ENCODE measurements at regions not wholly inside any gene's neighbourhood (a gene's known extent, or its start where the extent isn't known, plus 50 kb on each side); places are given as distances from the start of the nearest gene placed in this dataset.

DNA sequence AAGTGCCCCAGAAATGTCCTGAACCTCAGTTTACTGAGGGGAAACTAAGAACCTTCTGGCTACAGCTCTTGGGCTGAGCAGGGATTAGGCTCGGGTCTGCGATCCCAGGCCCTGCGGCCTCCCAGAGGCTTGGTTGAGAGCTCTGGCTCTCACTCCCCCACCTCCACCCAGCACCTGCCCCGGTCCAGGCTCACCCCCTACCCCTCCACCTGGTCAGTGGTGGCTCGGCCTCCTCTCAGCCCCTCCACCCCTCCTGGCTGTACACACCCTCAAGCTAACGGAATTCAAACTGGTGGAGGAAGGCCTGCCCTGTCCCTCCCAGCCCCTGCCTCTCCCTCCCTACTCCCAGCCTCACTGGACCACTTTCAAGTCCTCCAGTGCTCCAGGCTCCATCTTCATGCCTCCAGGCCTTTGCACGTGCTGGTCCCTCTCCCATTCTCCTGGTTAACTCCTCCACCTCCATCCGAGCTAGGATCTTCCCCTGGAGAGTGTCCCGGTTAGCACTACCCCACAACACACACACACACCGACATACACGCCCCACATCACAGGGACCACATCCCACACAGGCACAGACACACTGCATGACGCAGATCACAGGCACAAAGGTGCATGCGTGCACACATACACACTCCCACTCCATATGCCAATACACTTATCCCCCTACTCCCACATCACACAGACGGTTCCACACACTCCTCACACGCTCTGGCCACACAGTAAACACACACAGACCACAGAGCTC, 130.9 kb downstream of the C9orf50 start:
- peak overlapping the region; percentile 81 for H3K4me2 ChIP-seq
- peak overlapping the region; percentile 34 to 100 for H3K27ac ChIP-seq (ENCODE audit: low read depth in 2 of 2, low read length in 1 of 2)
- H3K27me3 ChIP-seq (ENCODE audit: insufficient read depth) = no peaks in the 10 kb centered on the region
- H2AFZ ChIP-seq (ENCODE audit: low read depth) = no peak overlapping the region
- no peak for DNase-seq
- H3K4me3 ChIP-seq (ENCODE audit: low read depth in 2 of 2, low read length in 1 of 2) = peak overlapping the region; percentile 40 to 60; a peak in 3 of 4 replicates
- ChIA-PET CTCF (interaction anchor here (1.2 to 2.8 kb wide), 4 partner anchors 29 to 347 kb away, joined by 3 to 7 read pairs (median 6); no protein-coding TSS in a partner anchor), POLR2A (interaction anchor here (0.5 to 2.8 kb wide), 5 partner anchors 10 to 312 kb away, joined by 3 to 13 read pairs (median 3); partner anchors contain the start of gene IER5L)
- H3F3A ChIP-seq (replicated peaks; ENCODE audit: insufficient read depth) = peaks cover 52% of the 10 kb centered on the region
- peaks cover 53% of the 10 kb centered on the region for H3K79me2 ChIP-seq (ENCODE audit: insufficient read depth)
- H3K4me1 ChIP-seq (ENCODE audit: control insufficient read depth in 1 of 2, insufficient read depth in 2 of 2, low read depth in 1 of 2, low read length in 1 of 2) = peaks cover 59 to 79% of the 10 kb centered on the region in 2 experiments; a peak in 3 of 4 replicates
- peaks cover 0 to 4% of the 10 kb centered on the region in 2 experiments for H3K36me3 ChIP-seq (replicated peaks in 1 of 2; ENCODE audit: control insufficient read depth in 1 of 2, insufficient read depth in 2 of 2, low read length in 1 of 2)
- H3K9me2 ChIP-seq = no peaks in the 10 kb centered on the region
- peak overlapping the region; percentile 89 for H3K9ac ChIP-seq
- H3K9me3 ChIP-seq = no peaks in the 10 kb centered on the region
- no peaks in the 10 kb centered on the region for H4K20me1 ChIP-seq (ENCODE audit: insufficient read depth)
- WGBS (ENCODE audit: low lambda C conversion rate) = 66% methylated on average over 15 of the region's 15 CpGs
- TF ChIP-seq ZBTB33 (IDR thresholded peaks at IDR 0.05; ENCODE audit: borderline replicate concordance, low read depth) (no peak), YY1 (IDR thresholded peaks at IDR 0.05; ENCODE audit: low read depth) (no peak)
- TF ChIP-seq, protein P1, sequence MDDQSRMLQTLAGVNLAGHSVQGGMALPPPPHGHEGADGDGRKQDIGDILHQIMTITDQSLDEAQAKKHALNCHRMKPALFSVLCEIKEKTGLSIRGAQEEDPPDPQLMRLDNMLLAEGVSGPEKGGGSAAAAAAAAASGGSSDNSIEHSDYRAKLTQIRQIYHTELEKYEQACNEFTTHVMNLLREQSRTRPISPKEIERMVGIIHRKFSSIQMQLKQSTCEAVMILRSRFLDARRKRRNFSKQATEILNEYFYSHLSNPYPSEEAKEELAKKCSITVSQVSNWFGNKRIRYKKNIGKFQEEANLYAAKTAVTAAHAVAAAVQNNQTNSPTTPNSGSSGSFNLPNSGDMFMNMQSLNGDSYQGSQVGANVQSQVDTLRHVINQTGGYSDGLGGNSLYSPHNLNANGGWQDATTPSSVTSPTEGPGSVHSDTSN (IDR thresholded peaks at IDR 0.05) = no peak
- TF ChIP-seq, protein P2, sequence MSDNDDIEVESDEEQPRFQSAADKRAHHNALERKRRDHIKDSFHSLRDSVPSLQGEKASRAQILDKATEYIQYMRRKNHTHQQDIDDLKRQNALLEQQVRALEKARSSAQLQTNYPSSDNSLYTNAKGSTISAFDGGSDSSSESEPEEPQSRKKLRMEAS (IDR thresholded peaks at IDR 0.05; ENCODE audit: low read depth) = 0 out of 2 replicates have a peak, but pooled peaks have one; percentile 31

GRCh38 chr9:129487658-129488483, 133.0 kb downstream of the C9orf50 start:
- POLR2A ChIA-PET = no interaction called here
- CTCF ChIA-PET = no interaction called here

More at GRCh38 chr9:129487658-129488483, 133.0 kb downstream of the C9orf50 start:
- peak overlapping the region; percentile 93 for H3K4me2 ChIP-seq
- no peak overlapping the region for H2AFZ ChIP-seq (ENCODE audit: low read depth)
- TF ChIP-seq, protein P2 (IDR thresholded peaks at IDR 0.05; ENCODE audit: low read depth) = peak; percentile 46; the same call in 1 of the 2 replicates
- TF ChIP-seq, protein P3, sequence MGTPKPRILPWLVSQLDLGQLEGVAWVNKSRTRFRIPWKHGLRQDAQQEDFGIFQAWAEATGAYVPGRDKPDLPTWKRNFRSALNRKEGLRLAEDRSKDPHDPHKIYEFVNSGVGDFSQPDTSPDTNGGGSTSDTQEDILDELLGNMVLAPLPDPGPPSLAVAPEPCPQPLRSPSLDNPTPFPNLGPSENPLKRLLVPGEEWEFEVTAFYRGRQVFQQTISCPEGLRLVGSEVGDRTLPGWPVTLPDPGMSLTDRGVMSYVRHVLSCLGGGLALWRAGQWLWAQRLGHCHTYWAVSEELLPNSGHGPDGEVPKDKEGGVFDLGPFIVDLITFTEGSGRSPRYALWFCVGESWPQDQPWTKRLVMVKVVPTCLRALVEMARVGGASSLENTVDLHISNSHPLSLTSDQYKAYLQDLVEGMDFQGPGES (IDR thresholded peaks at IDR 0.05; ENCODE audit: low read depth, low read length) = no peak
- TF ChIP-seq FOXJ3 (CRISPR knock-in tag; IDR thresholded peaks at IDR 0.05) (no peak), POLR2AphosphoS5 (IDR thresholded peaks at IDR 0.05; ENCODE audit: low read depth, low read length) (peak; percentile 64; the same call in 1 of the 2 replicates), TEAD4 (IDR thresholded peaks at IDR 0.05; ENCODE audit: borderline replicate concordance, insufficient read depth) (no peak), RAD21 (IDR thresholded peaks at IDR 0.05; ENCODE audit: low read length) (no peak), MXI1 (IDR thresholded peaks at IDR 0.05; ENCODE audit: low read depth, low read length) (peak; percentile 14; the same call in 1 of the 2 replicates), NFIC (IDR thresholded peaks at IDR 0.05; ENCODE audit: borderline replicate concordance) (peak; percentile 61)
- WGBS (ENCODE audit: low lambda C conversion rate) = 20% methylated on average over 24 of the region's 46 CpGs
- no peaks in the 10 kb centered on the region for H3K9me3 ChIP-seq
- no peaks in the 10 kb centered on the region for H4K20me1 ChIP-seq (ENCODE audit: insufficient read depth)
- H3K4me3 ChIP-seq (ENCODE audit: low read depth in 2 of 2, low read length in 1 of 2) = peak overlapping the region; percentile 40 to 52
- H3K4me1 ChIP-seq (ENCODE audit: control insufficient read depth in 1 of 2, insufficient read depth in 2 of 2, low read depth in 1 of 2, low read length in 1 of 2) = peaks cover 74 to 78% of the 10 kb centered on the region in 2 experiments; a peak in 3 of 4 replicates
- peak overlapping the region; percentile 89 for H3K9ac ChIP-seq
- H3F3A ChIP-seq (replicated peaks; ENCODE audit: insufficient read depth) = peaks cover 61% of the 10 kb centered on the region
- H3K27me3 ChIP-seq (ENCODE audit: insufficient read depth) = no peaks in the 10 kb centered on the region
- no peak for DNase-seq
- peaks cover 0 to under 1% of the 10 kb centered on the region in 2 experiments for H3K36me3 ChIP-seq (replicated peaks in 1 of 2; ENCODE audit: control insufficient read depth in 1 of 2, insufficient read depth in 2 of 2, low read length in 1 of 2)
- H3K79me2 ChIP-seq (ENCODE audit: insufficient read depth) = peaks cover 57% of the 10 kb centered on the region
- H3K27ac ChIP-seq (ENCODE audit: low read depth in 2 of 2, low read length in 1 of 2) = peak overlapping the region; percentile 83 to 100
- no peaks in the 10 kb centered on the region for H3K9me2 ChIP-seq
